WI38 (cell line): ENCODE measurements at regions not wholly inside any gene's neighbourhood (a gene's known extent, or its start where the extent isn't known, plus 50 kb on each side); places are given as distances from the start of the nearest gene placed in this dataset.

Experiments
- H3K4me3 ChIP-seq: 2 replicates; pipeline ENCODE4 v1.5.1; 2011; ENCODE audit warnings: low read depth, mild to moderate bottlenecking, control low read depth, low read length
- CTCF ChIP-seq: IDR thresholded peaks from 2 replicates; pipeline ENCODE4 v1.5.1; 2012; ENCODE audit warnings: low read depth, mild to moderate bottlenecking, control low read depth, low read length

- no peak for TF ChIP-seq CTCF
- H3K4me3 ChIP-seq = no peak overlapping the region
These were observed 110.3 kb upstream of the TDRD3 start for GRCh38 chr13:60286707-60287106.

GRCh38 chr13:60288569-60288968, 108.5 kb upstream of the TDRD3 start:
- no peak overlapping the region for H3K4me3 ChIP-seq
- TF ChIP-seq CTCF = no peak

- no peak overlapping the region for H3K4me3 ChIP-seq
- TF ChIP-seq CTCF = no peak
These were observed 93.9 kb upstream of the TDRD3 start for GRCh38 chr13:60303166-60303565.

- H3K4me3 ChIP-seq = no peak overlapping the region
- no peak for TF ChIP-seq CTCF
These were observed 85.5 kb upstream of the TDRD3 start for GRCh38 chr13:60311527-60311926.

GRCh38 chr13:60312851-60313505, 84.0 kb upstream of the TDRD3 start:
- H3K4me3 ChIP-seq = no peak overlapping the region
- TF ChIP-seq CTCF = no peak

- TF ChIP-seq CTCF = no peak
- no peak overlapping the region for H3K4me3 ChIP-seq
These were observed 78.8 kb upstream of the TDRD3 start for GRCh38 chr13:60318186-60318585.

- no peak for TF ChIP-seq CTCF
- no peak overlapping the region for H3K4me3 ChIP-seq
These were observed 72.9 kb upstream of the TDRD3 start for GRCh38 chr13:60324131-60324530.
